GM19025 (cell line): ENCODE measurements at regions not wholly inside any gene's neighbourhood (a gene's known extent, or its start where the extent isn't known, plus 50 kb on each side); places are given as distances from the start of the nearest gene placed in this dataset.
"Not testable (repeated sequence)": the region's sequence is repeated elsewhere in the genome, so short reads cannot be mapped to it uniquely, and the experiment has no call there.

Experiments used
- ATAC-seq: cut with Tn5 transposase; IDR thresholded peaks from one replicate; pipeline ENCODE4 v1.9.1; 2021; ENCODE audit warnings: mild to moderate bottlenecking, low read depth, moderate library complexity; ENCODE audit not compliant: unreplicated experiment

DNA sequence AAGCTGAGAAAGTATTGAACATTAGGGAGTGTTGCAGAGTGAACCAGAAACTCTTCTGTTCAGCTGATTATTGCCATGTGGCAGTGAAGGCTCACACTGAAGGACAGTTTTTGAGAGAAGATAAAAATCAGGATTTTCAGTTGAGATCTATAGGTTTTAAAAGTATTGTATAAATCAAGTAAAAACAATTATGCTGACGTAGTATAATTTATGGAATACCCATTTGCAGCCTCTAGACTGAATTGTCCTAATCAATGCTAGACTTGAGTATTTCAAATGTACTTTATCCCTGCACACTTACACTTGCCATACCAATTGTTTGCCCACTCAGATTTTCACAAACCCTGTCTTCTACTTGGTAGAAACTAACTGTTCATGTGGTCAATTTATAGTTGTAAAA is 245.8 kb downstream of the FRK start:
- no peak for ATAC-seq

DNA sequence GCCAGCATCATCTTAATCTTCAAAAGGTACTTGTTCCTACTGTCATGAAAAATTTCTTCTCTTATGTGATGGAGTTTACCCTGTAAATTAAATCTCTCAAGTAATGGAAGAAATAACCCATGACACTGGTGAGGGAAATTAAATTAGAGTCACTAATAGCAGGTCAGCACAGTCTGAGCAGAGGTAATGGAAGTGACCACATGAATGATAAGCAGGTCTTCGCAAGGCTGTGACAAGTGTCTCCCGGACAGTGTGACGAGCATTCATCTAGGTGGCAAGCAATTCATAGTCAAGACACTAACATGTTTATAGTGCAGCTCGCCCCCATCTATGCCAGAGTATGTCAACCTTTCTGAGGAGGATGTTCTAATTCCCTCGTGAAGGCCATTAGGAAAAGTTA is 249.2 kb downstream of the FRK start:
- ATAC-seq: no peak

DNA sequence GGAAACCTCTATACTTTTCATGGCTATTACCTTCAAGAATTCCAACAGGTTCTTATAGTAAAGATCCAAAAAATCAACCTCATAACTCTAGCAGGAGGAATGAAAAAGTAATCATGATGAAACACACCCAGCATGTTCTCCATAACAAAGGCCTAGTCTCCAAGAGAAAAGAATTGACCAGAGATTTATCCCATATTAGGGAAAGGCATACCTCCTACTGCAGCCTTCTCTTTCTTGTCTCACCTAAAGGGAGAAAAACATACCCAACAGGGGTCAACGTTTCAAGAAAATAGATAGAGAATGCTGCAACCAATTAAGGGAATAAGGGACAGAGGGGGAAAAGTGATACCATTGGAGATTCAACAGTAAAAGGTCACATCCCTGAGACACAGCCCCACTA is 262.5 kb downstream of the FRK start:
- ATAC-seq: no peak

DNA sequence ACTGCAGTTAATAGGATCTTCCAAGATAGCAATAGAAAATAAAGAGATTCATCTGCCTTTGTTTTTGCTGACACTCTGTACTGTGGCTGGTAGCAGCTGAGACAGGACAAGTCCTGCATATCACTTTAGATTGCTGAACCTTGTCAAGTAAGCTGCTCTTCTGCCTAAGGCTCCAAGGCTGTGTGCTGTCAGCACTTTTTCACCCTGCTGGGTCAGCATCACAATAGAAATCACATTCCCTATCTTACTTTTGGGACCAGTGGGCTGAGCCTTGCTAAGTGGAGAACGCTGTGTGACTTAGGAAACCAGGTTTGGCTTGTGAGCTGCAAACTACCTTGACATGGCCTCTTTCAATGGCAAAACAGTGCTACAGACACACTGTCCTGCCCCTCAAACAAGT is 263.9 kb downstream of the FRK start:
- ATAC-seq: no peak

DNA sequence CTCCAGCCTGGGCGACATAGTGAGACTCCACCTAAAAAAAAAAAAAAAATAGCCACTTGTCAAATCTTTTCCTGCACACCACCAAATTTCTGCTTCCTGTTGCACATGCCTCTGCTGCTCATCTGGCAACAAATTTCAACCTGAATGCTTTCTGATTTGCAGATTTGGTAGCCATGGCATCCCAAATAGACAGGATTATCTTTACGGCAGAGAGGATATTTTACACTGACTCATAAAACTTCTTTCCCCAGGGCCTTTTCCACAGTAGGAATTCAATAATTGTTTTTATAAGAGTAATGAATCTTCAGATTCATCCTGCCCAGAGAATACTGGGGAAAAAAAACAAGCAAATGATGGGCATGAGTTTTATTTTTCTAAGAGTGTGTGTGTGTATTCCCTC is 264.6 kb downstream of the FRK start:
- ATAC-seq: no peak

DNA sequence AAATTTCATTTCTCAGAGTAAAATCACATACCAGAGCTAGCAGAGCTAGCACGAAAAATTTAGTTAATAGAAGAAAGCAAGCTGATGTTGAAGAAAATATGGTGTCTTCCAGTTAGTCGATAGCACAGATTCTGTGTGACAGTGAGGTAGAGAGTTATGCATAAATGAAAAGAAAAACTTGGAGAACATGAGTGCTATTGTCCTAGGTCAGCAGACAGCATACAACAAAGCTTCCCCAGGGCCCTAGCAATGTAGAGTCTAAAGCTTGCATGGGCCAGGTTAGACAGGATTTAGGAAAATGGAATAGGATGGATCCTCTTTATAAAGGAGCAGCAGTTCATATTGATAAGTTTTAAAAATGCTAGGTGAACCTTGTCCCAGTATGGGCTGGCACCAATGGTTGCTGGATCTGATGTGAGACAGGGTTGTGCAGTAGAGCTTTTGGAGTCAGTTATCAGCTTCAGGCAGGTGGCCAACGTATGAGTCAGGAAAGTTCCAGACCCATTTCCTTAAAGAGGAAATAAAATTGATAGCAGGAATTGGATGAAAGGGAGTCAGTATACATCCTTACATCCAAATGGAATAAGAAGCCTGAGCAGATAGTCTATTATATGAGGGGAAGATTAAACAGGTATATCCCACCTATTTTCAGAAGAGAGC is 277.2 kb downstream of the FRK start:
- ATAC-seq: no peak

DNA sequence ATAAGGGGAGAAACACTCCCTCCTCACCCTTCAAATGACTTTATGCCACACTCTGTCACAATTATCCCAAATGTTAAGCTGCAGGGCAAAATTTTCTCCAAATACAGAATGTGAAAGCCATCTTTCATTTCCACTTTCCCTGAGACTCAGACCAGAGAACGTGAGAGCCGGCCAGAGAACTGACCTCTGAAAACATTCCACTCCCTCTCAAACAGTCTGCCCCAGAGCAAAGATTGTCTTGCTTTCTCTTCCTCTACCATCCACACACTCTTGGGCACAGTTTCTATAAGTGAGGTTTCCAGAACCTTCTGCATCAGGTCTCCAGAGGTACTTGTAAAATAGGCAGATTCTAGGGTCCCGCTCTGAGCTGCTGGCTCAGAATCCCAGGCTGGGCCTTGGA is 278.1 kb downstream of the FRK start:
- no peak for ATAC-seq

DNA sequence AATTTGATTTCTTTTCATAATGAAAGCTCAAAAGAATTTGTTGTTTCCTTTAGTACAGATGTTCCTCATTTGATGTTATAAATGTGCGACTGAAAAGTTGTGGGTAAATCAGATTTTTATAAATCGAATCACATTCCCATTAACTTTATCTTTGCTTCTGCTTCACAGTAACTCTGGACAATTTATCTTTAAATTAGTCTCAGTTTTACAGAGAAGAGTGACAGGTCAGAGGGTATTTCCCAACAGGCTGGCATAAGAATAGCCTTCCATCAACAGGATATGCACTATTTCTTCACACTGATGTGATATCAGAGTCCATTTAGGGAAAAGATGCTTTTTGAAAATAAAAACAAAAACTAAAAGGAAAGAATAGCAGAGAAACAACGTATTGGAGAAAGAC is 286.9 kb downstream of the FRK start:
- ATAC-seq: no peak

DNA sequence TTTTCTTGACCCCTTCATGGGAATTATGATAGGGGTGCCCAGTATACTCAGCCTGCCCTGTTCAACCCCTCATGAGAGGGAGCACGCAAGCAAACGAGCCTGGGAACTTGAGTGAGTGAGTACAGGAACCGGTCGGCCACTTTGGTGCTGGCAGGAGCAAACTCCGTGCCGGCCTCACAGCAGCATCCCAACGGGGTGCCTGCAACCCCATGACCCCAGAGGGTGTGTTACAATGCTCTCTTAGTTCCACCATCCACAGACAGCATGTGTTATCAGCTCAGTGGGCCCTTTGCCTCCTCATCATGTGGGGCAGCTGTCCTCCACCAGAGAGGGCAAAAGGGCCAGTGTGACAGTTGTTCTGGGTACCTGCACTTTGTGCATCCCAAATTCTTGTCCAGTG is 289.8 kb downstream of the FRK start:
- no peak for ATAC-seq

DNA sequence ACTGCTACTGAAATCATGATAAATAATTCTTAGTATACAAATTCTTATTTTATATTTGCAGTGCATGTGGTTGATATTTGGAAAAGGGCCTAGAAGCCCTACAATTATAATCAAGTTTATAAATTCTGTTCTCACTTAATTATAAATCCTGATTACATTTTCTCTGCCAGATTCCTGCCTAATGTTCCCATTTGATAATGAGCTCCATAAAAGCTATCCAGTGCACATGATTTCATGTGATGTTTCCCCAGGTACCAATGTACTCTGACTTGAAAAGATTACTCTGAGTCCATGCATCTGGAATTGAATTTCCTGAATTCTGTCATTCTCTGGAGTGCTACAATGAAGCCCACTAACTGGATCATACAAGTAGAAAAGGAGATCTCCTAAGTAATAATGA is 292.2 kb downstream of the FRK start:
- ATAC-seq: no peak

DNA sequence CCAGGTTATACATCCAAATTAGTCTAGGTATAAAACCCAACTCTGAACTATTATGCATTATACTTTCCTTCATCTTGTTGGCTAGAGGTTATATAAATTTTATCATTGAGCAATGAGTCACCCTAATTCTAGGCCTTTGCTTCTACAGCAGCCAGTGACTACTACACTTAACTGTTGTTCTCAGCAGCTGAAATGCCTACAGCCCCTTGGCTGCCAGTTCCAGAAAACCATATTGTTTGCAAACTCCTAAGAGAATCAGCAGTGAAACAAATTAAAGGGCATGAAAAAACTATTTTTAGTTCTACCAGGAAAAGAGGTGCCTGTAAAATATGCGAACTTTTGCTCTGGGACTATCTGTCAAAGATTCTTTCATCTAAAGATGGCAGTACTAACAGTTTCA is 292.8 kb downstream of the FRK start:
- no peak for ATAC-seq

DNA sequence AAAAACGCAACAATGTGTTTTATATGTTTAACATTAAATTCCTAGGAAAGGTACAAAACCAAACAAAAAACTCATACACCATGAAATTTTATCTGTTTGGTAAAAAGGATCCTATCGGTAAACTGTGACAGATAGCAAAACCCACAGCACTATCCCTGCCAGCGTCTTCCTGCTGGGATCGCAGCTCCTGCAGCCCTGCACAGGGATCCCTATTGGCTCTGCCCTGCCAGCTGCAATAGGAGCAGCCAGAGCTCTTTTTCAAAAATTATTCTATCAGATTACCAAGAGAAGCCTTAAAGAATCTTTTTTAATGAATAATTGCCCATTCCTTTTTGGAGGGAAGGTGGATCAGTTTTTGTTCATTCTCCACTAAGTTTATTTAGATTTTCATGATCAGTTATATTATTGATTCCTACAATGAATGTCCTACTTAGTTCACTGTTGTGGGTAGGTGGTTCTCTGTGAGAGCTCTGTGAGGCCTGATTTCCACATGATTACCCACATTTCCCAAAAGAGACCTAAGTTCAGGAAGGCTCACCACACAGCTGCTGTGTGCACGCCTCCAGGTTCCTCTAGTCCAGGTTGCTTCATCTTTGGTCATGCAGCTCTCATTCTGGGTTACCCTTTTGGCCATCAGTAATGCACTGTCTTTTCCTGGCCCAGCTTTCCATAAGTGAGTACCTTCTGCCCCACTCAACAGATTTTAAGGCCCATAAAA is 293.8 kb downstream of the FRK start:
- no peak for ATAC-seq

DNA sequence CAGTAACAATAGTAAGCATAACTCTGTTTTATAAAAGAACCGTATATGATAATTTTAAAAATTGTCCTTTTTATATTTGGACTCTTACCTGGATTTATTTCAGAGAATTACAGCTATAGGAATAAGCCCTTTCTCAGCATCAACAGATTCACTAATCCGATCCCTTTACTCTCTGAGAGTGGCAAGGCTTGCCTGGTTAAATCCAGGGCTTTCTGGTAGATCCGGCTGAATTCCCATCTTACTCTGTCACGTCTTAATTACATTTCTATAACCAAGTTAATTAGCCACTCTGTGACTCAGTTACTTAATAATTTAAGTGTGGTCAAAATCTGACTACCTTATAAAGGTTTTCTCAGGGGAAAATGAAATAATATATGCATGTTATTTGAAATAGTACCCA is 294.7 kb downstream of the FRK start:
- ATAC-seq: no peak

DNA sequence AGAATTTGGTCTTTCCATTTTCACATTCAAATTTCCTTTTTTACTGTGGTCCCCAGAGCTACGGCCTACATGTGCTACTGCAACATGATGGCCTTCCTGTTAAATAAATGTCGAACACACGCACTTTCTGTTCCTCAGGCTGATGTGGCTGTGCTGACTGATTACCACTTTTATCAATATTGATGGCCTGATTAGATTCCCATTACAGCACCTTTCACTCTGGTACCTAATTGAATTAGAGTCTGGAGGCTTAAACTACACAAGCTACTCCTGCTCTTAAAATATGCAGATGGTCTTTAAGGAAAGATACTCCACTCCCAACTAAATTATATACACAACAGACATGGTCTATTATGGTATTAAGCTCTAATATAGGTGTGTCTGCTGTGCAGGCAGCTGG is 301.6 kb downstream of the FRK start:
- ATAC-seq: no peak

DNA sequence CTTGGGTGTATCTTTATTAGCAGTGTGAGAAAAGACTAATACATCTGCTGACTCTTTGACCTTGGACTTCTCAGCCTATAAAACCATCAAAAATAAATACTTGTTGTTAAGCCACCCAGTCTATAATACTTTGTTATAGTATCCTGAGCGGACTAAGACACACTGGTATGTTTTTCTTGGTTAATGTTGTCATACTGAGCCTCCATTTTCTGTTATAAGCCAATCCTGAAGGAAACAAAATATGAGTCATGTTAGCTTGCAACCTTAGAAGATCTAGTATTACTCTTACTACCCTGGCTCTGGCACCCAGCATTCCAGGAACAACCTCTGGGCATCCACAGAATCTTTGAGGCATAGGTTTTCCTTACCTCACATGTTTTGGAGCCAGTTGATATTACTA is 307.2 kb downstream of the FRK start:
- no peak for ATAC-seq

DNA sequence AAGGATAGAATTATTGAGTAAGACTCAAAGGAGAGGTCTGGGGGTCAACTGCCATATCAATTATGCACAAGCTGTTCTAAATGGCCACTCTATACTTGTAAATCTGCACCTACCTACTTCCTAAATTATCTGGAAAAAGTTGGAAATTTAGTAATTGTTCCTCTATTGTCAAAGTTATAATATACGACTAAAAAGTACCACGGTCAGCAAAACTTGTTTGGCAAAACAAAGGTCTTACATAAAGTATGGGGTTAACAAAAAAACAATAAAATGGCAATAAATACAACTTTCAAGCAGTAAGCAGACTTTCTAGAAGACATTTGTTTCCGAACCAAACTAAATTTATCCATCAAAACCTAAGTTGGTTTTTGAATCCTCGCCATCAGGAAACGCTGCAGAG is 309.7 kb downstream of the FRK start:
- ATAC-seq: no peak

DNA sequence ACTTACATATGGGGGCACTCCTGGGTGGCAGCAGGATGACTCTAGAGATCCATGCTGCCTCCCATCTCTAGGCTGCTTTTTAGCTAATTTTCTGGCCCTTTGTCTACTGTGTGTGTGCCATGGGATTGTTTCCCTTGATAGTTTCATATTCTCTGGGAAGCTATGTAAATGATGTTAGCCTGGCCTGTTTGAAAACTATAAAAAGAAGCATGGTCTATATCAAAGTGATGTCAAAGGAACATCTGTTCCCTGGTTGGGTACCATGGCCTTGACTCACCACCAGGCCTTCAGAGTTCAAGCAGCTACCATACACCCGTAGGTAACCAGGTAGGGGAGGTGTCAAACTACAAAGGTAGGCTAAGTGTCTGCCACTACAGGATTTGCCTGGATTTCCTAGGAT is 310.4 kb downstream of the FRK start:
- no peak for ATAC-seq

DNA sequence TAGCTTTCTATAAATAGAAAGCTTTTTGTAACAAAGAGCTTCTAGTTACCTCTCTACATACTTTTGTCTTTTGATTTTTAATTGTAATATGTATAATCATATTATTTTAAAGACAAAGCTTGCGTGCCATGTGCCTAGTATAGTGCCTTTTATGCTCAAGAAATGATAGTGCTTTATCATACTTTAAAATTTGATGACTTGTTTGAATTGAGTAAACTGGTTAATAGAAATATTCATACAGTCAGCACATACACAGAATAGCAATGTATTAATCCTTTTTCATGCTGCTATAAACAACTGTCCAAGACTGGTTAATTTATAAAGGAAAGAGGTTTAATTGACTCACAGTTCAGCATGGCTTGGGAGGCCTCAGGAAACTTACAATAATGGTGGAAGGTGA is 313.0 kb downstream of the FRK start:
- ATAC-seq: no peak

DNA sequence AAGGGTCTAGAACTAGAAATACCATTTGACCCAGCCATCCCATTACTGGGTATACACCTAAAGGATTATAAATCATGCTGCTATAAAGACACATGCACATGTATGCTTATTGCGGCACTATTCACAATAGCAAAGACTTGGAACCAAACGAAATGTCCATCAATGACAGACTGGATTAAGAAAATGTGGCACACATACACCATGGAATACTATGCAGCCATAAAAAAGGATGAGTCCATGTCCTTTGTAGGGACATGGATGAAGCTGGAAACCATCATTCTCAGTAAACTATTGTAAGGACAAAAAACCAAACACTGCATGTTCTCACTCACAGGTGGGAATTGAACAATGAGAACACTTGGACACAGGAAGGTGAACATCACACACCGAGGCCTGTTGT is 314.1 kb downstream of the FRK start:
- ATAC-seq: not testable (repeated sequence)

DNA sequence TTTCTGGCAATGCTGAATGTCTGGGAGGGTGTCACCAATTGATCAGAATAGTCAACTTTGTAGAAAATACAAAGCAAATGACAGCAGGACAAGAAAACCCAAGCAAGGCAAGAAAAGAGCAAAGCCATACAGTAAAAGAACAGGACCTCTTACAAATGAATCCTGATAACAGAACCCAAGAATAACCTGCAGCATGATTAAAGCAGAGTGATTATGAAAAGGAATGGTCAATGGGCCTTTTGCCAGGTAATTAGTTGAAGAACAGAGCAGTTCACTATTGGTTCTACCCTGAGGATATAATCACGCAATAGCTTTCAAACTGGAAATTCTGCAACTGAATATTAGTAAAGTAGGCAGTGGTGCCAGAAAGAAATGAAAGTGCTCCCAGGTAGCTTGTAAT is 319.8 kb downstream of the FRK start:
- no peak for ATAC-seq

DNA sequence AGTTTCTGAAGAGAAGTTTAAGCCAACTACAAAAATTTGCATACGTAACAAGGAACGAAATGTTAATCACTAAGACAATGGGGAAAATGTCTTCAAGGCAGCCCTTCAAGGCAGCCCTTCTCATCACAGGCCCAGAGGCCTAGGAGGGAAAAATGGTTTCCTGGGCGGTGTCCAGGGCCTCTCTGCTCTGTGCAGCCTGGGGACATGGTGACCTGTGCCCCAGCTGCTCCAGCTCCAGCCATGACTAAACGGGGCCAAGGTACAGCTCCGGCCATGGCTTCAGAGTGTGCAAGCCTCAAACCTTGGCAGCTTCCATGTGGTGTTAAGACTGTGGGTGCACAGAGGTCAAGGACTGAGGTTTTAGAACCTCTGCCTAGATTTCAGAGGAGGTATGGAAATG is 325.1 kb downstream of the FRK start:
- no peak for ATAC-seq

DNA sequence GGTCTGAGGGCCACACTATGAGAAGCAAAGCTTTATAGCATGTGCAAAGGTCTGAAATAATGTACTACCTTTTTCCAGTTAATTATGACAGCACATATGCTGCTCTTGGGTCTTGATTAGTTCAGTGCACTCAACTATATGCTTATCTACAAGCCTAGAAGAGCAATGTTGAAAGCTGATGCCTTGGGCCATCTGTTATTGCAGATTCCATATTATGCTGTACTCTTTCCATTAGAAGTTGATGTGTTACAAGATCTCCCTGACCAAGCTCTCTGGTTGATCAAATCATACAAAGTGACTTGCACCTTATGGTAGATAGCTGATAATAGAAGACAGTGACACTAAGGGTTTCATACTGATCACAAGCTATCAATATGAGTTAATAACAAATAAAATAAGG is 327.3 kb downstream of the FRK start:
- ATAC-seq: no peak

DNA sequence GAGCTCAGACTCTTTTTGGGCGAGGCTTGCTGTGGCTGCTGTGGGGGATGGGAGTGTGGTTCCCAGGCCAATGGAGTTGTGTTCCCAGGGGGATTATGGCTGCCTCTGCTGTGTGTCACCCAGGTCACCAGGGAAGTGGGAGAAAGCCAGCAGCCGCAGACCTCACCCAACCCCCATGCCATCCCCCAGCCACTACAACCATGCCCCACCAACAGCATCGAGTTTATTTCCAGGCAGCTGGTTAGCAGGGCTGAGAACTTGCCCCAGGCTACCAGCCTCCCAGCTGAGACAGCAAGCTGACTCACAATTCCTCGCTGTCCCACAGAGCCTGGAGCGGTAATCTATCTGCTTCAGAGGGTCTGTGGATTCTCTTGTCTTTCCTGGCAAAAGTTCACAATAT is 331.7 kb downstream of the FRK start:
- no peak for ATAC-seq
